SK-N-SH (cell line): ENCODE measurements at regions not wholly inside any gene's neighbourhood (a gene's known extent, or its start where the extent isn't known, plus 50 kb on each side); places are given as distances from the start of the nearest gene placed in this dataset.

Experiments used
- CTCF ChIA-PET: fragments of 300-600, 350-600 bp; formaldehyde crosslinking; extraction: SDS; loops from one replicate; lab custom pipeline; 2021; lab: Yijun Ruan, JAX
- POLR2A ChIA-PET: fragments of 350-600 bp; sonication (Branson Sonifier 250); formaldehyde crosslinking; extraction: SDS; loops from one replicate; lab custom pipeline; 2020; ENCODE audit warnings: antibody characterized with exemption, inconsistent platforms; lab: Yijun Ruan, JAX
- DNase-seq: peaks from one replicate; pipeline ENCODE4 v3.0.0; 2012
- H2AFZ ChIP-seq: fragments of 200-600 bp; sonication (generic); 2 replicates; pipeline ENCODE4 v1.8.1; 2016; ENCODE audit warnings: antibody characterized with exemption, mild to moderate bottlenecking, low read depth
- H3F3A ChIP-seq: fragments of 200-600 bp; sonication (generic); replicated peaks from 2 replicates; pipeline ENCODE3; 2016; ENCODE audit warnings: antibody characterized with exemption, mild to moderate bottlenecking; ENCODE audit not compliant: insufficient read depth
- H3K27ac ChIP-seq, 2 experiments: fragments of 200-500 bp in 1 of 2; fragments of 200-600 bp in 1 of 2; sonication (Bioruptor generic) in 1 of 2; sonication (generic), shearing (Covaris generic) in 1 of 2; 2 replicates each; pipeline versions ENCODE4 v1.5.1 to v1.6.1; 2014 to 2016; ENCODE audit warnings: low read depth in 2 of 2, inconsistent platforms in 1 of 2, low read length in 1 of 2, mild to moderate bottlenecking in 1 of 2, mixed read lengths in 1 of 2
- H3K27me3 ChIP-seq: fragments of 200-600 bp; sonication (generic), shearing (Covaris generic); 2 replicates; pipeline ENCODE4 v1.6.1; 2016; ENCODE audit warnings: mixed run types; ENCODE audit not compliant: insufficient read depth
- H3K36me3 ChIP-seq, 2 experiments: fragments of 200-500 bp in 1 of 2; fragments of 200-600 bp in 1 of 2; sonication (Bioruptor generic) in 1 of 2; sonication (generic) in 1 of 2; replicated peaks in 1 of 2; 2 replicates each; pipeline versions ENCODE3 to v1.5.1; 2014 to 2016; ENCODE audit warnings: low read length in 1 of 2, mild to moderate bottlenecking in 1 of 2; ENCODE audit not compliant: insufficient read depth in 2 of 2, control insufficient read depth in 1 of 2
- H3K4me1 ChIP-seq, 2 experiments: fragments of 200-500 bp in 1 of 2; fragments of 200-600 bp in 1 of 2; sonication (Bioruptor generic) in 1 of 2; sonication (generic), shearing (Covaris generic) in 1 of 2; 2 replicates each; pipeline versions ENCODE4 v1.5.1 to v1.6.1; 2014 to 2016; ENCODE audit warnings: low read depth in 1 of 2, low read length in 1 of 2, mixed run types in 1 of 2; ENCODE audit not compliant: insufficient read depth in 2 of 2, control insufficient read depth in 1 of 2
- H3K4me2 ChIP-seq: fragments of 200-600 bp; sonication (generic), shearing (Covaris generic); 2 replicates; pipeline ENCODE4 v1.6.1; 2017; ENCODE audit warnings: mixed run types
- H3K4me3 ChIP-seq, 2 experiments: fragments of 200-500 bp in 1 of 2; fragments of 200-600 bp in 1 of 2; sonication (Bioruptor generic) in 1 of 2; sonication (generic), shearing (Covaris generic) in 1 of 2; 2 replicates each; pipeline versions ENCODE4 v1.5.1 to v1.8.1; 2014 to 2016; ENCODE audit warnings: low read depth in 2 of 2, inconsistent platforms in 1 of 2, low read length in 1 of 2, mild to moderate bottlenecking in 1 of 2, mixed read lengths in 1 of 2, moderate library complexity in 1 of 2
- H3K79me2 ChIP-seq: fragments of 200-600 bp; sonication (generic); 2 replicates; pipeline ENCODE4 v1.8.1; 2017; ENCODE audit warnings: mild to moderate bottlenecking; ENCODE audit not compliant: insufficient read depth
- H3K9ac ChIP-seq: fragments of 200-600 bp; sonication (generic); 2 replicates; pipeline ENCODE4 v1.6.1; 2017; ENCODE audit warnings: mixed run types
- H3K9me2 ChIP-seq: fragments of 200-600 bp; sonication (generic); 2 replicates; pipeline ENCODE4 v1.6.1; 2017; ENCODE audit warnings: mixed run types
- H3K9me3 ChIP-seq: fragments of 200-600 bp; sonication (generic); 2 replicates; pipeline ENCODE4 v1.6.1; 2017; ENCODE audit warnings: mixed run types, mild to moderate bottlenecking, moderate library complexity
- H4K20me1 ChIP-seq: fragments of 200-600 bp; sonication (generic); 2 replicates; pipeline ENCODE4 v1.6.1; 2017; ENCODE audit warnings: mild to moderate bottlenecking, mixed run types; ENCODE audit not compliant: insufficient read depth
- CTCF ChIP-seq: fragments of 200-600 bp; sonication (generic); IDR thresholded peaks from 2 replicates; pipeline ENCODE4 v1.6.1; 2017; ENCODE audit warnings: antibody characterized with exemption, mild to moderate bottlenecking, moderate library complexity
- ELF1 ChIP-seq: IDR thresholded peaks from 2 replicates; pipeline ENCODE4 v1.4.0; 2012
- EP300 ChIP-seq, 2 experiments: IDR thresholded peaks; 2 replicates each; pipeline versions ENCODE4 v1.4.0 to v1.6.1; 2012; ENCODE audit warnings: borderline replicate concordance in 1 of 2, low read depth in 1 of 2, low read length in 1 of 2
- FOXJ3 ChIP-seq: sonication (generic); formaldehyde crosslinking; IDR thresholded peaks from 2 replicates; pipeline ENCODE4 v1.5.1; 2020; ENCODE audit warnings: mild to moderate bottlenecking, missing genetic modification reagents
- FOXM1 ChIP-seq: IDR thresholded peaks from 2 replicates; pipeline ENCODE4 v1.4.0; 2012; ENCODE audit warnings: low read depth, mild to moderate bottlenecking
- GABPA ChIP-seq: IDR thresholded peaks from 2 replicates; pipeline ENCODE4 v1.4.0; 2012; ENCODE audit warnings: low read depth, mild to moderate bottlenecking
- GATA2 ChIP-seq: sonication (generic); formaldehyde crosslinking; IDR thresholded peaks from 2 replicates; pipeline ENCODE4 v1.5.0; 2020; ENCODE audit warnings: mild to moderate bottlenecking, missing genetic modification reagents
- IRF3 ChIP-seq: fragments of 150-350 bp; IDR thresholded peaks from 2 replicates; pipeline ENCODE4 v1.6.1; 2016; ENCODE audit warnings: mild to moderate bottlenecking, low read depth, low read length
- MAX ChIP-seq: IDR thresholded peaks from 2 replicates; pipeline ENCODE4 v1.4.0; 2012; ENCODE audit warnings: low read depth
- NRF1 ChIP-seq: IDR thresholded peaks from 2 replicates; pipeline ENCODE4 v1.6.1; 2012; ENCODE audit warnings: low read depth, mild to moderate bottlenecking, low read length
- POLR2AphosphoS5 ChIP-seq: IDR thresholded peaks from 2 replicates; pipeline ENCODE4 v1.6.1; 2012; ENCODE audit warnings: low read depth, low read length
- RAD21 ChIP-seq: IDR thresholded peaks from 2 replicates; pipeline ENCODE4 v1.6.1; 2012; ENCODE audit warnings: mild to moderate bottlenecking, low read length
- RCOR1 ChIP-seq: fragments of 150-350 bp; IDR thresholded peaks from 2 replicates; pipeline ENCODE4 v1.6.1; 2017; ENCODE audit warnings: antibody characterized with exemption, low read length
- REST ChIP-seq: IDR thresholded peaks from 2 replicates; pipeline ENCODE4 v1.6.1; 2012; ENCODE audit warnings: mild to moderate bottlenecking, low read depth, low read length, moderate library complexity
- RFX5 ChIP-seq: IDR thresholded peaks from 2 replicates; pipeline ENCODE4 v1.6.1; 2012; ENCODE audit warnings: mild to moderate bottlenecking, improper control_type of control experiment, low read length
- TAF1 ChIP-seq: IDR thresholded peaks from 2 replicates; pipeline ENCODE4 v1.6.1; 2012; ENCODE audit warnings: low read depth, mild to moderate bottlenecking, low read length, moderate library complexity, borderline replicate concordance
- TCF12 ChIP-seq: IDR thresholded peaks from 2 replicates; pipeline ENCODE4 v1.4.0; 2012
- TEAD4 ChIP-seq: IDR thresholded peaks from 2 replicates; pipeline ENCODE4 v1.4.0; 2012; ENCODE audit warnings: mild to moderate bottlenecking, borderline replicate concordance; ENCODE audit not compliant: insufficient read depth
- USF1 ChIP-seq: IDR thresholded peaks from 2 replicates; pipeline ENCODE4 v1.4.0; 2012; ENCODE audit warnings: low read depth, borderline replicate concordance
- WGBS: methylation state at CpG from one replicate; pipeline ENCODE4 v1.1.6; 2017; ENCODE audit warnings: low lambda C conversion rate; 5-methylcytosine and 5-hydroxymethylcytosine counted together

- Histone ChIP-seq H3K27me3 (no peaks in the 10 kb centered on the region), H3K79me2 (no peaks in the 10 kb centered on the region), H3K36me3 (no peaks in the 10 kb centered on the region), H3K9me3 (no peaks in the 10 kb centered on the region), H3K4me1 (no peaks in the 10 kb centered on the region), H2AFZ (no peak overlapping the region), H3F3A (no peaks in the 10 kb centered on the region), H3K4me3 (no peak overlapping the region), H3K9me2 (no peaks in the 10 kb centered on the region), H3K9ac (no peak overlapping the region)
- no peak for DNase-seq
- ChIA-PET CTCF (no interaction called here), POLR2A (no interaction called here)
- WGBS, result 3% methylated on average over 4 of the region's 4 CpGs
- TF ChIP-seq CTCF (no peak), GATA2 (CRISPR knock-in tag) (no peak), FOXM1 (no peak), NRF1 (no peak), GABPA (no peak), TCF12 (no peak), TAF1 (no peak), REST (no peak), ELF1 (no peak), RCOR1 (no peak)
- TF ChIP-seq, all 33 proteins: peak for 0
- Histone ChIP-seq H3K27ac (no peak overlapping the region), H4K20me1 (no peaks in the 10 kb centered on the region), H3K4me2 (no peak overlapping the region)
Observed at GRCh38 chr5:12175914-12176585, 271.8 kb upstream of the CTNND2 start.

GRCh38 chr5:12174734-12175133 lies 270.5 kb upstream of the CTNND2 start:
- H3K36me3 ChIP-seq, result no peaks in the 10 kb centered on the region
- no peak overlapping the region for H3K4me3 ChIP-seq
- no peaks in the 10 kb centered on the region for H3F3A ChIP-seq
- no peaks in the 10 kb centered on the region for H3K9me3 ChIP-seq
- H3K27ac ChIP-seq, result no peak overlapping the region
- DNase-seq, result no peak
- no peaks in the 10 kb centered on the region for H3K4me1 ChIP-seq
- H3K9me2 ChIP-seq, result no peaks in the 10 kb centered on the region
- H3K9ac ChIP-seq, result no peak overlapping the region
- H3K79me2 ChIP-seq, result no peaks in the 10 kb centered on the region
- WGBS, result 0% methylated on average over 2 of the region's 2 CpGs
- ChIA-PET POLR2A (no interaction called here), CTCF (no interaction called here)
- no peaks in the 10 kb centered on the region for H4K20me1 ChIP-seq
- no peak overlapping the region for H3K4me2 ChIP-seq
- H3K27me3 ChIP-seq, result no peaks in the 10 kb centered on the region
- H2AFZ ChIP-seq, result no peak overlapping the region
- TF ChIP-seq IRF3, result no peak
- TF ChIP-seq TEAD4, result no peak
- no peak for TF ChIP-seq POLR2AphosphoS5
- TF ChIP-seq TCF12, result no peak
- no peak for TF ChIP-seq FOXJ3 (CRISPR knock-in tag)
- TF ChIP-seq RAD21, result no peak
- TF ChIP-seq EP300 (IDR thresholded peaks at IDR 0.05; ENCODE audit: borderline replicate concordance in 1 of 2, low read depth in 1 of 2, low read length in 1 of 2), result no peak
- TF ChIP-seq RFX5, result no peak
- no peak for TF ChIP-seq MAX
- TF ChIP-seq USF1, result no peak
